ENCODE measurements at regions not wholly inside any gene's neighbourhood (a gene's known extent, or its start where the extent isn't known, plus 50 kb on each side); places are given as distances from the start of the nearest gene placed in this dataset.

- no peaks in the 10 kb centered on the region for H3K27me3 ChIP-seq
- H3K27ac ChIP-seq, result peak overlapping the region; percentile 28 to 67 (median 44)
- H3K36me3 ChIP-seq, result no peaks in the 10 kb centered on the region
- intact Hi-C loops (cut with DNase I), result no loop called here
- no peak overlapping the region for H3K4me3 ChIP-seq (replicated peaks in 1 of 3)
- H3K9me3 ChIP-seq, result no peaks in the 10 kb centered on the region
- TF ChIP-seq POLR2A (IDR thresholded peaks at IDR 0.05) (no peak), CTCF (IDR thresholded peaks at IDR 0.05) (no peak)
- DNase-seq, result no peak
- H3K4me1 ChIP-seq, result peaks cover 14 to 32% of the 10 kb centered on the region in 2 donors
- 44 to 63% methylated on average over 6 of the region's 6 CpGs for WGBS, 2 donors
Measured at GRCh38 chr3:177446165-177446601, 248.9 kb upstream of the TBL1XR1 start.

- no peaks in the 10 kb centered on the region for H3K36me3 ChIP-seq
- peaks cover 14 to 37% of the 10 kb centered on the region in 2 donors for H3K4me1 ChIP-seq
- H3K4me3 ChIP-seq (replicated peaks in 1 of 3), result no peak overlapping the region
- 34 to 36% methylated on average over 3 of the region's 3 CpGs for WGBS, 2 donors
- H3K27me3 ChIP-seq, result no peaks in the 10 kb centered on the region
- intact Hi-C loops (cut with DNase I), result no loop called here
- no peaks in the 10 kb centered on the region for H3K9me3 ChIP-seq
- TF ChIP-seq CTCF (IDR thresholded peaks at IDR 0.05), result no peak
- no peak for TF ChIP-seq POLR2A (IDR thresholded peaks at IDR 0.05)
- peak overlapping the region in 1 of 3 donors; percentile 33 for H3K27ac ChIP-seq
- peak; percentile 92 to 96 for DNase-seq
Measured at GRCh38 chr3:177447938-177448337, 250.7 kb upstream of the TBL1XR1 start.

- Histone ChIP-seq H3K4me3 (replicated peaks in 1 of 3) (no peak overlapping the region), H3K9me3 (no peaks in the 10 kb centered on the region), H3K27ac (no peak overlapping the region), H3K36me3 (no peaks in the 10 kb centered on the region), H3K4me1 (peaks cover 10 to 32% of the 10 kb centered on the region in 2 donors), H3K27me3 (no peaks in the 10 kb centered on the region)
- intact Hi-C loops (cut with DNase I), result no loop called here
- DNase-seq, result no peak
- no peak for TF ChIP-seq POLR2A (IDR thresholded peaks at IDR 0.05)
- no peak for TF ChIP-seq CTCF (IDR thresholded peaks at IDR 0.05)
- WGBS, 2 donors, result 63 to 67% methylated on average over 3 of the region's 3 CpGs
Measured at GRCh38 chr3:177448987-177449359, 251.7 kb upstream of the TBL1XR1 start.

GRCh38 chr3:177449360-177450006 lies 252.2 kb upstream of the TBL1XR1 start:
- DNase-seq, result peak in 1 of 2 donors; percentile 37
- Histone ChIP-seq H3K27me3 (no peaks in the 10 kb centered on the region), H3K27ac (peak overlapping the region in 1 of 3 donors; percentile 37), H3K9me3 (no peaks in the 10 kb centered on the region), H3K4me1 (peaks cover 10 to 32% of the 10 kb centered on the region in 2 donors), H3K36me3 (no peaks in the 10 kb centered on the region), H3K4me3 (replicated peaks in 1 of 3) (no peak overlapping the region)
- intact Hi-C loops (cut with DNase I), result no loop called here
- 76 to 83% methylated on average over 5 of the region's 5 CpGs for WGBS, 2 donors
- TF ChIP-seq POLR2A (IDR thresholded peaks at IDR 0.05), result no peak
- no peak for TF ChIP-seq CTCF (IDR thresholded peaks at IDR 0.05)

GRCh38 chr3:177451301-177451750 lies 254.0 kb upstream of the TBL1XR1 start:
- Histone ChIP-seq H3K4me3 (replicated peaks in 1 of 3) (no peak overlapping the region), H3K27me3 (no peaks in the 10 kb centered on the region), H3K9me3 (no peaks in the 10 kb centered on the region), H3K4me1 (peaks cover 1 to 22% of the 10 kb centered on the region in 2 donors), H3K27ac (no peak overlapping the region), H3K36me3 (no peaks in the 10 kb centered on the region)
- intact Hi-C loops (cut with DNase I), result no loop called here
- WGBS, 2 donors, result 74 to 83% methylated on average over 8 of the region's 8 CpGs
- no peak for DNase-seq
- TF ChIP-seq CTCF (IDR thresholded peaks at IDR 0.05) (no peak), POLR2A (IDR thresholded peaks at IDR 0.05) (no peak)

Measured in thyroid gland (tissue), 4 donors.